GM12878 (cell line): ENCODE measurements at regions not wholly inside any gene's neighbourhood (a gene's known extent, or its start where the extent isn't known, plus 50 kb on each side); places are given as distances from the start of the nearest gene placed in this dataset.

Experiments
- ATAC-seq: fragments of 200-7000 bp; cut with Tn5 transposase; 3 replicates; pipeline ENCODE4 v1.9.1; 2020; ENCODE audit warnings: mild to moderate bottlenecking, moderate library complexity
- BruUV-seq: library from RNA; stranded (reverse); fragments of 400-500 nt; replicated peaks from 2 replicates; lab custom pipeline; 2021; lab: Mats Ljungman, UMichigan
- CTCF ChIA-PET: fragments of 300-600 bp; sonication (Branson Sonifier 250); formaldehyde crosslinking; extraction: SDS; loops from one replicate; lab custom pipeline; 2021; ENCODE audit warnings: inconsistent platforms; lab: Yijun Ruan, JAX
- POLR2A ChIA-PET: fragments of 350-600 bp; formaldehyde crosslinking; extraction: SDS; loops from one replicate; lab custom pipeline; 2021; ENCODE audit warnings: inconsistent platforms; lab: Charles Lee
- RAD21 ChIA-PET: fragments of 300-600 bp; sonication (Branson Sonifier 250); formaldehyde crosslinking; loops from one replicate; lab custom pipeline; 2023; ENCODE audit warnings: antibody characterized with exemption; ENCODE audit not compliant: unreplicated experiment; lab: Charles Lee
- SMC1A ChIA-PET: fragments of 300-600 bp; sonication (Branson Sonifier 250); formaldehyde crosslinking; loops from one replicate; lab custom pipeline; 2023; ENCODE audit not compliant: unreplicated experiment, uncharacterized antibody; lab: Charles Lee
- DNase-seq: peaks from one replicate; pipeline ENCODE4 v3.0.0-alpha.2; 2011; ENCODE audit warnings: low read depth, low spot score
- FAIRE-seq: peaks from 3 replicates; lab custom pipeline; 2011; peaks lifted over from hg19 to GRCh38; lab: Jason Lieb, UNC
- H2AFZ ChIP-seq: 2 replicates; pipeline ENCODE4 v1.6.0; 2011; ENCODE audit warnings: low read depth, low read length, control low read depth; ENCODE audit not compliant: control insufficient read depth
- H3K27ac ChIP-seq: 2 replicates; pipeline ENCODE4 v1.5.1; 2011; ENCODE audit warnings: control low read depth; ENCODE audit not compliant: control insufficient read depth, insufficient read depth
- H3K27me3 ChIP-seq, 2 experiments: replicated peaks in 1 of 2; 2 replicates each; pipeline versions ENCODE4 v1.6.0 to v1.6.1; 2011; ENCODE audit warnings: low read length in 1 of 2; ENCODE audit not compliant: control insufficient read depth in 2 of 2, insufficient read depth in 2 of 2
- H3K36me3 ChIP-seq, 2 experiments: 2 replicates each; pipeline ENCODE4 v1.5.1; 2011; ENCODE audit warnings: low read length in 1 of 2; ENCODE audit not compliant: control insufficient read depth in 2 of 2, insufficient read depth in 2 of 2
- H3K4me1 ChIP-seq: 2 replicates; pipeline ENCODE4 v1.6.1; 2011; ENCODE audit warnings: mild to moderate bottlenecking, low read length, moderate library complexity, mixed read lengths; ENCODE audit not compliant: control insufficient read depth, insufficient read depth
- H3K4me2 ChIP-seq: 2 replicates; pipeline ENCODE4 v1.6.0; 2011; ENCODE audit warnings: control low read depth; ENCODE audit not compliant: control insufficient read depth, insufficient read depth
- H3K4me3 ChIP-seq: fragments of 200-600 bp; sonication (generic); 2 replicates; pipeline ENCODE4 v1.5.1; 2016
- H3K79me2 ChIP-seq: 2 replicates; pipeline ENCODE4 v1.6.0; 2011; ENCODE audit warnings: low read length; ENCODE audit not compliant: control insufficient read depth, insufficient read depth
- H3K9ac ChIP-seq: 2 replicates; pipeline ENCODE4 v1.8.0; 2011; ENCODE audit warnings: low read length, control low read depth, mixed read lengths; ENCODE audit not compliant: control insufficient read depth, insufficient read depth
- H3K9me3 ChIP-seq: replicated peaks from 3 replicates; pipeline ENCODE4 v1.5.1; 2011; ENCODE audit warnings: mild to moderate bottlenecking, low read length; ENCODE audit not compliant: control insufficient read depth, insufficient read depth
- H4K20me1 ChIP-seq: 2 replicates; pipeline ENCODE4 v1.6.0; 2011; ENCODE audit not compliant: control insufficient read depth, insufficient read depth
- BACH1 ChIP-seq: fragments of 450-650 bp; IDR thresholded peaks from 2 replicates; pipeline ENCODE4 v1.6.1; 2017; ENCODE audit warnings: mild to moderate bottlenecking, borderline replicate concordance
- BCL11A ChIP-seq: IDR thresholded peaks from 2 replicates; pipeline ENCODE4 v1.6.1; 2011; ENCODE audit warnings: low read depth, low read length
- BHLHE40 ChIP-seq, 2 experiments: fragments of 450-650 bp in 1 of 2; IDR thresholded peaks; 2 replicates each; pipeline ENCODE4 v1.6.1; 2011 to 2017; ENCODE audit warnings: low read depth in 2 of 2, borderline replicate concordance in 1 of 2, improper control_type of control experiment in 1 of 2, low read length in 1 of 2, mild to moderate bottlenecking in 1 of 2
- CEBPB ChIP-seq, 2 experiments: fragments of 150-350 bp in 1 of 2; IDR thresholded peaks; 2 replicates each; pipeline ENCODE4 v1.6.1; 2012 to 2014; ENCODE audit warnings: low read depth in 2 of 2, low read length in 2 of 2, borderline replicate concordance in 1 of 2, inconsistent platforms in 1 of 2
- CHD1 ChIP-seq: IDR thresholded peaks from 2 replicates; pipeline ENCODE4 v1.6.1; 2012; ENCODE audit warnings: low read depth, low read length, improper control_type of control experiment
- CREM ChIP-seq: IDR thresholded peaks from 2 replicates; pipeline ENCODE4 v1.6.1; 2014; ENCODE audit warnings: antibody characterized with exemption, low read depth
- E4F1 ChIP-seq: fragments of 450-650 bp; IDR thresholded peaks from 2 replicates; pipeline ENCODE4 v1.6.1; 2018; ENCODE audit warnings: borderline replicate concordance, mild to moderate bottlenecking; ENCODE audit not compliant: partially characterized antibody
- EED ChIP-seq: sonication (generic); IDR thresholded peaks from 2 replicates; pipeline ENCODE4 v1.6.1; 2016; ENCODE audit warnings: antibody characterized with exemption, low read depth
- EZH2 ChIP-seq: IDR thresholded peaks from 2 replicates; pipeline ENCODE4 v1.6.1; 2012; ENCODE audit warnings: low read depth, mild to moderate bottlenecking, control low read depth, inconsistent platforms, low read length, borderline replicate concordance; ENCODE audit not compliant: control insufficient read depth
- GABPA ChIP-seq: IDR thresholded peaks from 2 replicates; pipeline ENCODE4 v1.6.1; 2014; ENCODE audit warnings: antibody characterized with exemption, low read depth, mild to moderate bottlenecking, inconsistent platforms
- GATAD2B ChIP-seq: fragments of 450-650 bp; conservative IDR thresholded peaks from 2 replicates; pipeline ENCODE4 v1.6.1; 2017; ENCODE audit warnings: low read depth, mild to moderate bottlenecking, moderate library complexity
- HDAC2 ChIP-seq: fragments of 200-600 bp; sonication (generic); IDR thresholded peaks from 2 replicates; pipeline ENCODE4 v1.6.1; 2017
- KLF5 ChIP-seq: fragments of 450-650 bp; IDR thresholded peaks from 2 replicates; pipeline ENCODE4 v1.6.1; 2014; ENCODE audit warnings: mild to moderate bottlenecking; ENCODE audit not compliant: partially characterized antibody
- MEF2B ChIP-seq: fragments of 450-650 bp; IDR thresholded peaks from 2 replicates; pipeline ENCODE4 v1.6.1; 2018; ENCODE audit warnings: mild to moderate bottlenecking, moderate library complexity; ENCODE audit not compliant: partially characterized antibody, poor library complexity, severe bottlenecking
- NFYA ChIP-seq: IDR thresholded peaks from 2 replicates; pipeline ENCODE4 v1.6.1; 2011; ENCODE audit warnings: low read depth, mild to moderate bottlenecking, low read length, improper control_type of control experiment, borderline replicate concordance
- NR2F1 ChIP-seq: fragments of 450-650 bp; conservative IDR thresholded peaks from 2 replicates; pipeline ENCODE4 v1.6.1; 2017; ENCODE audit warnings: mild to moderate bottlenecking
- PML ChIP-seq: IDR thresholded peaks from 2 replicates; pipeline ENCODE4 v1.6.1; 2012; ENCODE audit warnings: low read length, inconsistent platforms
- RAD21 ChIP-seq: IDR thresholded peaks from 2 replicates; pipeline ENCODE4 v1.6.1; 2011; ENCODE audit warnings: mild to moderate bottlenecking, low read depth, low read length, moderate library complexity; ENCODE audit not compliant: insufficient read depth
- SPI1 ChIP-seq: IDR thresholded peaks from 2 replicates; pipeline ENCODE4 v1.6.1; 2011; ENCODE audit warnings: low read depth, mild to moderate bottlenecking, low read length, moderate library complexity, borderline replicate concordance; ENCODE audit not compliant: insufficient read depth
- YY1 ChIP-seq: IDR thresholded peaks from 2 replicates; pipeline ENCODE4 v1.6.1; 2011; ENCODE audit warnings: low read depth, mild to moderate bottlenecking, low read length
- WGBS: methylation state at CpG from one replicate; pipeline ENCODE4 v1.1.6; 2016; ENCODE audit warnings: low lambda C conversion rate; ENCODE audit not compliant: insufficient replicate concordance, insufficient coverage; ENCODE audit errors: missing lambda C conversion rate; 5-methylcytosine and 5-hydroxymethylcytosine counted together
- in situ Hi-C: fragments of 300-500 bp; cut with MboI; formaldehyde crosslinking; loops from 9 replicates; pipeline ENCODE4 v1.14.3; 2018; ENCODE audit warnings: mixed read lengths
- intact Hi-C: fragments of 100-400 bp; cut with micrococcal nuclease; formaldehyde crosslinking; loops from one replicate; pipeline ENCODE4 v1.14.2; 2022; ENCODE audit not compliant: unreplicated experiment

GRCh38 chr21:28636752-28637691, 355.7 kb downstream of the LTN1 start:
- H3K27ac ChIP-seq, result no peak overlapping the region
- no peak overlapping the region for H2AFZ ChIP-seq
- ChIA-PET POLR2A (no interaction called here), CTCF (no interaction called here), RAD21 (no interaction called here), SMC1A (no interaction called here)
- no peak overlapping the region for H3K9ac ChIP-seq
- H3K36me3 ChIP-seq, result no peaks in the 10 kb centered on the region
- no peaks in the 10 kb centered on the region for H3K79me2 ChIP-seq
- in situ Hi-C loops, result no loop called here
- BruUV-seq, result no TSS peak
- FAIRE-seq (no peak), DNase-seq (no peak), ATAC-seq (no peak)
- H3K4me3 ChIP-seq, result no peak overlapping the region
- H3K4me2 ChIP-seq, result no peak overlapping the region
- intact Hi-C loops, result no loop called here
- H3K4me1 ChIP-seq, result no peaks in the 10 kb centered on the region
- no peaks in the 10 kb centered on the region for H4K20me1 ChIP-seq
- no peaks in the 10 kb centered on the region for H3K27me3 ChIP-seq
- no peaks in the 10 kb centered on the region for H3K9me3 ChIP-seq
- 28% methylated on average over 9 of the region's 9 CpGs for WGBS
- TF ChIP-seq HDAC2, result no peak
- no peak for TF ChIP-seq CEBPB (IDR thresholded peaks at IDR 0.05; ENCODE audit: borderline replicate concordance in 1 of 2, low read depth in 2 of 2, low read length in 2 of 2)
- TF ChIP-seq GATAD2B, result no peak
- TF ChIP-seq PML, result no peak
- TF ChIP-seq CHD1, result no peak
- no peak for TF ChIP-seq EED
- TF ChIP-seq YY1, result no peak
- no peak for TF ChIP-seq KLF5
- TF ChIP-seq NFYA, result no peak
- no peak for TF ChIP-seq MEF2B
- TF ChIP-seq SPI1, result no peak
- no peak for TF ChIP-seq BACH1
- no peak for TF ChIP-seq E4F1
- no peak for TF ChIP-seq NR2F1
- no peak for TF ChIP-seq EZH2
- TF ChIP-seq CREM, result no peak
- no peak for TF ChIP-seq RAD21
- no peak for TF ChIP-seq BHLHE40 (IDR thresholded peaks at IDR 0.05; ENCODE audit: borderline replicate concordance in 1 of 2, low read depth in 2 of 2, low read length in 1 of 2)
- TF ChIP-seq BCL11A, result no peak
- no peak for TF ChIP-seq GABPA
